SK-N-SH (cell line): ENCODE measurements at regions not wholly inside any gene's neighbourhood (a gene's known extent, or its start where the extent isn't known, plus 50 kb on each side); places are given as distances from the start of the nearest gene placed in this dataset.
"Not testable (repeated sequence)": the region's sequence is repeated elsewhere in the genome, so short reads cannot be mapped to it uniquely, and the experiment has no call there.

ENCODE experiments used
- CTCF ChIA-PET: fragments of 300-600, 350-600 bp; formaldehyde crosslinking; extraction: SDS; loops from one replicate; lab custom pipeline; 2021; lab: Yijun Ruan, JAX
- POLR2A ChIA-PET: fragments of 350-600 bp; sonication (Branson Sonifier 250); formaldehyde crosslinking; extraction: SDS; loops from one replicate; lab custom pipeline; 2020; ENCODE audit warnings: antibody characterized with exemption, inconsistent platforms; lab: Yijun Ruan, JAX
- DNase-seq: peaks from one replicate; pipeline ENCODE4 v3.0.0; 2012
- H2AFZ ChIP-seq: fragments of 200-600 bp; sonication (generic); 2 replicates; pipeline ENCODE4 v1.8.1; 2016; ENCODE audit warnings: antibody characterized with exemption, mild to moderate bottlenecking, low read depth
- H3F3A ChIP-seq: fragments of 200-600 bp; sonication (generic); replicated peaks from 2 replicates; pipeline ENCODE3; 2016; ENCODE audit warnings: antibody characterized with exemption, mild to moderate bottlenecking; ENCODE audit not compliant: insufficient read depth
- H3K27ac ChIP-seq, 2 experiments: fragments of 200-500 bp in 1 of 2; fragments of 200-600 bp in 1 of 2; sonication (Bioruptor generic) in 1 of 2; sonication (generic), shearing (Covaris generic) in 1 of 2; 2 replicates each; pipeline versions ENCODE4 v1.5.1 to v1.6.1; 2014 to 2016; ENCODE audit warnings: low read depth in 2 of 2, inconsistent platforms in 1 of 2, low read length in 1 of 2, mild to moderate bottlenecking in 1 of 2, mixed read lengths in 1 of 2
- H3K27me3 ChIP-seq: fragments of 200-600 bp; sonication (generic), shearing (Covaris generic); 2 replicates; pipeline ENCODE4 v1.6.1; 2016; ENCODE audit warnings: mixed run types; ENCODE audit not compliant: insufficient read depth
- H3K36me3 ChIP-seq, 2 experiments: fragments of 200-500 bp in 1 of 2; fragments of 200-600 bp in 1 of 2; sonication (Bioruptor generic) in 1 of 2; sonication (generic) in 1 of 2; replicated peaks in 1 of 2; 2 replicates each; pipeline versions ENCODE3 to v1.5.1; 2014 to 2016; ENCODE audit warnings: low read length in 1 of 2, mild to moderate bottlenecking in 1 of 2; ENCODE audit not compliant: insufficient read depth in 2 of 2, control insufficient read depth in 1 of 2
- H3K4me1 ChIP-seq, 2 experiments: fragments of 200-500 bp in 1 of 2; fragments of 200-600 bp in 1 of 2; sonication (Bioruptor generic) in 1 of 2; sonication (generic), shearing (Covaris generic) in 1 of 2; 2 replicates each; pipeline versions ENCODE4 v1.5.1 to v1.6.1; 2014 to 2016; ENCODE audit warnings: low read depth in 1 of 2, low read length in 1 of 2, mixed run types in 1 of 2; ENCODE audit not compliant: insufficient read depth in 2 of 2, control insufficient read depth in 1 of 2
- H3K4me2 ChIP-seq: fragments of 200-600 bp; sonication (generic), shearing (Covaris generic); 2 replicates; pipeline ENCODE4 v1.6.1; 2017; ENCODE audit warnings: mixed run types
- H3K4me3 ChIP-seq, 2 experiments: fragments of 200-500 bp in 1 of 2; fragments of 200-600 bp in 1 of 2; sonication (Bioruptor generic) in 1 of 2; sonication (generic), shearing (Covaris generic) in 1 of 2; 2 replicates each; pipeline versions ENCODE4 v1.5.1 to v1.8.1; 2014 to 2016; ENCODE audit warnings: low read depth in 2 of 2, inconsistent platforms in 1 of 2, low read length in 1 of 2, mild to moderate bottlenecking in 1 of 2, mixed read lengths in 1 of 2, moderate library complexity in 1 of 2
- H3K79me2 ChIP-seq: fragments of 200-600 bp; sonication (generic); 2 replicates; pipeline ENCODE4 v1.8.1; 2017; ENCODE audit warnings: mild to moderate bottlenecking; ENCODE audit not compliant: insufficient read depth
- H3K9ac ChIP-seq: fragments of 200-600 bp; sonication (generic); 2 replicates; pipeline ENCODE4 v1.6.1; 2017; ENCODE audit warnings: mixed run types
- H3K9me2 ChIP-seq: fragments of 200-600 bp; sonication (generic); 2 replicates; pipeline ENCODE4 v1.6.1; 2017; ENCODE audit warnings: mixed run types
- H3K9me3 ChIP-seq: fragments of 200-600 bp; sonication (generic); 2 replicates; pipeline ENCODE4 v1.6.1; 2017; ENCODE audit warnings: mixed run types, mild to moderate bottlenecking, moderate library complexity
- H4K20me1 ChIP-seq: fragments of 200-600 bp; sonication (generic); 2 replicates; pipeline ENCODE4 v1.6.1; 2017; ENCODE audit warnings: mild to moderate bottlenecking, mixed run types; ENCODE audit not compliant: insufficient read depth
- EP300 ChIP-seq, 2 experiments: IDR thresholded peaks; 2 replicates each; pipeline versions ENCODE4 v1.4.0 to v1.6.1; 2012; ENCODE audit warnings: borderline replicate concordance in 1 of 2, low read depth in 1 of 2, low read length in 1 of 2
- EZH2phosphoT487 ChIP-seq: fragments of 200-600 bp; sonication (generic); IDR thresholded peaks from 2 replicates; pipeline ENCODE4 v1.6.1; 2017; ENCODE audit warnings: low read depth, mixed run types, mild to moderate bottlenecking, antibody characterized with exemption, moderate library complexity, borderline replicate concordance
- FOSL2 ChIP-seq: IDR thresholded peaks from 2 replicates; pipeline ENCODE4 v1.4.0; 2012; ENCODE audit warnings: low read depth, mild to moderate bottlenecking, moderate library complexity, borderline replicate concordance
- JUND ChIP-seq: IDR thresholded peaks from 2 replicates; pipeline ENCODE4 v1.4.0; 2012
- MXI1 ChIP-seq: IDR thresholded peaks from 2 replicates; pipeline ENCODE4 v1.6.1; 2012; ENCODE audit warnings: mild to moderate bottlenecking, low read depth, low read length, improper control_type of control experiment
- RCOR1 ChIP-seq: fragments of 150-350 bp; IDR thresholded peaks from 2 replicates; pipeline ENCODE4 v1.6.1; 2017; ENCODE audit warnings: antibody characterized with exemption, low read length
- RFX5 ChIP-seq: IDR thresholded peaks from 2 replicates; pipeline ENCODE4 v1.6.1; 2012; ENCODE audit warnings: mild to moderate bottlenecking, improper control_type of control experiment, low read length
- RXRA ChIP-seq: IDR thresholded peaks from 2 replicates; pipeline ENCODE4 v1.4.0; 2012; ENCODE audit warnings: low read depth, mild to moderate bottlenecking, borderline replicate concordance
- TAF1 ChIP-seq: IDR thresholded peaks from 2 replicates; pipeline ENCODE4 v1.6.1; 2012; ENCODE audit warnings: low read depth, mild to moderate bottlenecking, low read length, moderate library complexity, borderline replicate concordance
- TCF12 ChIP-seq: IDR thresholded peaks from 2 replicates; pipeline ENCODE4 v1.4.0; 2012
- YY1 ChIP-seq: IDR thresholded peaks from 2 replicates; pipeline ENCODE4 v1.4.0; 2012; ENCODE audit warnings: low read depth, mild to moderate bottlenecking
- WGBS: methylation state at CpG from one replicate; pipeline ENCODE4 v1.1.6; 2017; ENCODE audit warnings: low lambda C conversion rate; 5-methylcytosine and 5-hydroxymethylcytosine counted together
- TF ChIP-seq, protein P1 (sequence below): IDR thresholded peaks from 2 replicates; pipeline ENCODE4 v1.6.1; 2012; ENCODE audit warnings: mild to moderate bottlenecking, low read depth, low read length, moderate library complexity
- TF ChIP-seq, protein P2 (sequence below): IDR thresholded peaks from 2 replicates; pipeline ENCODE4; 2012
- TF ChIP-seq, protein P3 (sequence below): IDR thresholded peaks from 2 replicates; pipeline ENCODE4 v1.4.0; 2012; ENCODE audit warnings: low read depth, borderline replicate concordance

DNA sequence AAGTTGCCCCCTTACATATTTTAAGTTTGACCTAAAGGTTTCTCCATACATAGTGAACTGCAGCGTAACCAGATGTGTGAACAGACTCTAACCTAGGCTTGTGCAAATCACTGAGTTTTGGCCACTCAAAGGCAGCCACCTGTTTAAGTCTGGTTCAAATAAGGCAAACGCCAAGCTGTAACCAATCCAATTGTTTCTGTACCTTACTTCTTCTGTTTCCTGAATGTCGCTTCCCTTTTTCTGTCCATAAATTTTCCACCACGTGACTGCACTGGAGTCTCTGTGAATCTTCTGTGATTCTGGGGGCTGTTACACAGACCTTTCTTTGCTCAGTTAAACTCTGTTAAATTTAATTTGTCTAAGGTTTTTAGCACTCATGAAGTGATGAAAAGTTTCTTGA, 618.8 kb downstream of the GLUD2 start (continued):
- TF ChIP-seq, protein P1, sequence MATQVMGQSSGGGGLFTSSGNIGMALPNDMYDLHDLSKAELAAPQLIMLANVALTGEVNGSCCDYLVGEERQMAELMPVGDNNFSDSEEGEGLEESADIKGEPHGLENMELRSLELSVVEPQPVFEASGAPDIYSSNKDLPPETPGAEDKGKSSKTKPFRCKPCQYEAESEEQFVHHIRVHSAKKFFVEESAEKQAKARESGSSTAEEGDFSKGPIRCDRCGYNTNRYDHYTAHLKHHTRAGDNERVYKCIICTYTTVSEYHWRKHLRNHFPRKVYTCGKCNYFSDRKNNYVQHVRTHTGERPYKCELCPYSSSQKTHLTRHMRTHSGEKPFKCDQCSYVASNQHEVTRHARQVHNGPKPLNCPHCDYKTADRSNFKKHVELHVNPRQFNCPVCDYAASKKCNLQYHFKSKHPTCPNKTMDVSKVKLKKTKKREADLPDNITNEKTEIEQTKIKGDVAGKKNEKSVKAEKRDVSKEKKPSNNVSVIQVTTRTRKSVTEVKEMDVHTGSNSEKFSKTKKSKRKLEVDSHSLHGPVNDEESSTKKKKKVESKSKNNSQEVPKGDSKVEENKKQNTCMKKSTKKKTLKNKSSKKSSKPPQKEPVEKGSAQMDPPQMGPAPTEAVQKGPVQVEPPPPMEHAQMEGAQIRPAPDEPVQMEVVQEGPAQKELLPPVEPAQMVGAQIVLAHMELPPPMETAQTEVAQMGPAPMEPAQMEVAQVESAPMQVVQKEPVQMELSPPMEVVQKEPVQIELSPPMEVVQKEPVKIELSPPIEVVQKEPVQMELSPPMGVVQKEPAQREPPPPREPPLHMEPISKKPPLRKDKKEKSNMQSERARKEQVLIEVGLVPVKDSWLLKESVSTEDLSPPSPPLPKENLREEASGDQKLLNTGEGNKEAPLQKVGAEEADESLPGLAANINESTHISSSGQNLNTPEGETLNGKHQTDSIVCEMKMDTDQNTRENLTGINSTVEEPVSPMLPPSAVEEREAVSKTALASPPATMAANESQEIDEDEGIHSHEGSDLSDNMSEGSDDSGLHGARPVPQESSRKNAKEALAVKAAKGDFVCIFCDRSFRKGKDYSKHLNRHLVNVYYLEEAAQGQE: no peak
- TF ChIP-seq TCF12 (no peak), TAF1 (no peak), YY1 (no peak)

DNA sequence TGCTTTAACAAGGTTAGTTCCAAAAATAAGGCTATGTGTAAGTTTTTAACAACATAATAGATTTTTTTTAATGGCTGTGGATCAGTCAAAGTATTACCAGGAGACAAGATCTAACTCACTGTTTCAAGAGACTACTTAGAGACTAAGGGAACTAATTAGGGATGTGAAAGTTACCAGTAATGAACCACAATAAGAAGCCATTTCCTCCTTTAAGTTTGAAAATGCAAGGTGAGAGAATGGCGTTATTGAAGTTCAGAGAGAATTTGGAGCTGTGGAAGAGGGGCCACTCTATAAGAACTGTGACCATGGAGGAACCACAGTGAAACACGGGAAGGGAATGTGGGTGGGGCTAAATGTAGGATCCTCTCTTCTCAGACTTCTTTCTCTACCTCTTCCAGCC, 624.2 kb downstream of the GLUD2 start:
- H3K4me3 ChIP-seq: no peak overlapping the region
- no peak overlapping the region for H3K9ac ChIP-seq
- no peaks in the 10 kb centered on the region for H3K9me3 ChIP-seq
- WGBS: 0% methylated on average over 2 of the region's 2 CpGs
- no peak overlapping the region for H3K4me2 ChIP-seq
- H3K27ac ChIP-seq: no peak overlapping the region
- no peak overlapping the region; the same call in 1 of the 2 replicates for H2AFZ ChIP-seq
- no peaks in the 10 kb centered on the region for H3K79me2 ChIP-seq
- no peaks in the 10 kb centered on the region for H3K36me3 ChIP-seq
- ChIA-PET POLR2A (no interaction called here), CTCF (no interaction called here)
- no peak for TF ChIP-seq RXRA
- no peak for TF ChIP-seq TCF12
- TF ChIP-seq EZH2phosphoT487: no peak
- no peaks in the 10 kb centered on the region for H3K9me2 ChIP-seq
- no peaks in the 10 kb centered on the region for H3K27me3 ChIP-seq
- no peaks in the 10 kb centered on the region for H3K4me1 ChIP-seq
- no peak for DNase-seq
- no peaks in the 10 kb centered on the region for H3F3A ChIP-seq
- H4K20me1 ChIP-seq: no peaks in the 10 kb centered on the region

DNA sequence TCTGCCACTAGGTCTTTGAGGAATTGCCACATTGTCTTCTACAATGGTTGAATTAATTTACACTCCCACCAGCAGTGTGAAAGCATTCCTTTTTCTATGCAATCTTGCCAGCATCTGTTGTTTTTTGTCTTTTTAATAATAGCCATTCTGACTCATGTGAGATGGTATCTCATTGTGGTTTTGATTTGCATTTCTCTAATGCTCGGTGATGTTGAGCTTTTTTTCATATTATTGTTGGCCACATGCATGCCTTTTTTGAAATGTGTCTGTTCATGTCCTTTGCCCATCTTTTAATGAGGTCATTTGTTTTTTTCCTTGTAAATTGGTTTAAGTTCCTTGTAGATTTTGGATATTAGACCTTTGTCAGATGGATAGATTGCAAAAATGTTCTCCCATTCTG, 661.8 kb downstream of the GLUD2 start:
- H3F3A ChIP-seq, H3K4me1 ChIP-seq, H3K27ac ChIP-seq, H4K20me1 ChIP-seq, H3K9ac ChIP-seq, H3K9me2 ChIP-seq, H3K79me2 ChIP-seq, H3K9me3 ChIP-seq, H3K4me2 ChIP-seq, H2AFZ ChIP-seq, POLR2A ChIA-PET, DNase-seq, H3K36me3 ChIP-seq, H3K4me3 ChIP-seq, H3K27me3 ChIP-seq: not testable (repeated sequence)
- CTCF ChIA-PET: interaction anchor here (0.8 kb wide), 1 partner anchor 20 kb away, joined by 3 read pairs; no protein-coding TSS in a partner anchor
- 0% methylated on average over 1 of the region's 1 CpG for WGBS

DNA sequence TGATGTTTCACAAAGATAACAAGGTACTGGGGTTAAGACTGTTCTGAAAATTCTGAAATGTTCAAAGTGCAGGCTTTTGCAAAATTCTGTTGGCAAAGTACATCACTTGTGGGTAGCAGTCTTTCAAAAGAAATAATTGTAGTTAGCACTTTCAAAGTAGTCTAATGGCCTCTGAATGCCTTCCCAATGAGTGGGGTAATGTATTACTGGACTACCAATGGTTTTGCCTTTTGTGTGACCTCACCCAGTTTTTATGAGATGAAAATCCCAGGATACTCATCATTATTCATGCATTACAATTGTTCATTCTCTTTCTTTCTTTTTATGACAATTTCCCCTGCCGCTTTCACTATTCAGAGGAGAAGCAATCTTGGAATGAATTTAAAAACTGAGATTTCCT, 686.1 kb downstream of the GLUD2 start:
- Histone ChIP-seq H3K9ac (no peak overlapping the region), H3K27me3 (no peaks in the 10 kb centered on the region), H3K79me2 (no peaks in the 10 kb centered on the region), H4K20me1 (no peaks in the 10 kb centered on the region), H3F3A (no peaks in the 10 kb centered on the region), H2AFZ (no peak overlapping the region), H3K4me2 (no peak overlapping the region), H3K27ac (no peak overlapping the region), H3K9me3 (no peaks in the 10 kb centered on the region), H3K9me2 (no peaks in the 10 kb centered on the region), H3K4me1 (no peaks in the 10 kb centered on the region), H3K4me3 (no peak overlapping the region), H3K36me3 (no peaks in the 10 kb centered on the region)
- DNase-seq: no peak
- CTCF ChIA-PET: no interaction called here
- POLR2A ChIA-PET: no interaction called here
- 22% methylated on average over 1 of the region's 1 CpG for WGBS
- TF ChIP-seq RFX5: no peak
- TF ChIP-seq, protein P2, sequence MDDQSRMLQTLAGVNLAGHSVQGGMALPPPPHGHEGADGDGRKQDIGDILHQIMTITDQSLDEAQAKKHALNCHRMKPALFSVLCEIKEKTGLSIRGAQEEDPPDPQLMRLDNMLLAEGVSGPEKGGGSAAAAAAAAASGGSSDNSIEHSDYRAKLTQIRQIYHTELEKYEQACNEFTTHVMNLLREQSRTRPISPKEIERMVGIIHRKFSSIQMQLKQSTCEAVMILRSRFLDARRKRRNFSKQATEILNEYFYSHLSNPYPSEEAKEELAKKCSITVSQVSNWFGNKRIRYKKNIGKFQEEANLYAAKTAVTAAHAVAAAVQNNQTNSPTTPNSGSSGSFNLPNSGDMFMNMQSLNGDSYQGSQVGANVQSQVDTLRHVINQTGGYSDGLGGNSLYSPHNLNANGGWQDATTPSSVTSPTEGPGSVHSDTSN: no peak
- TF ChIP-seq FOSL2: no peak
- no peak for TF ChIP-seq TAF1
- TF ChIP-seq EP300 (IDR thresholded peaks at IDR 0.05; ENCODE audit: borderline replicate concordance in 1 of 2, low read depth in 1 of 2, low read length in 1 of 2): no peak
- no peak for TF ChIP-seq RCOR1
- TF ChIP-seq MXI1: no peak
- no peak for TF ChIP-seq JUND
- TF ChIP-seq, protein P3, sequence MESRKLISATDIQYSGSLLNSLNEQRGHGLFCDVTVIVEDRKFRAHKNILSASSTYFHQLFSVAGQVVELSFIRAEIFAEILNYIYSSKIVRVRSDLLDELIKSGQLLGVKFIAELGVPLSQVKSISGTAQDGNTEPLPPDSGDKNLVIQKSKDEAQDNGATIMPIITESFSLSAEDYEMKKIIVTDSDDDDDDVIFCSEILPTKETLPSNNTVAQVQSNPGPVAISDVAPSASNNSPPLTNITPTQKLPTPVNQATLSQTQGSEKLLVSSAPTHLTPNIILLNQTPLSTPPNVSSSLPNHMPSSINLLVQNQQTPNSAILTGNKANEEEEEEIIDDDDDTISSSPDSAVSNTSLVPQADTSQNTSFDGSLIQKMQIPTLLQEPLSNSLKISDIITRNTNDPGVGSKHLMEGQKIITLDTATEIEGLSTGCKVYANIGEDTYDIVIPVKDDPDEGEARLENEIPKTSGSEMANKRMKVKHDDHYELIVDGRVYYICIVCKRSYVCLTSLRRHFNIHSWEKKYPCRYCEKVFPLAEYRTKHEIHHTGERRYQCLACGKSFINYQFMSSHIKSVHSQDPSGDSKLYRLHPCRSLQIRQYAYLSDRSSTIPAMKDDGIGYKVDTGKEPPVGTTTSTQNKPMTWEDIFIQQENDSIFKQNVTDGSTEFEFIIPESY: no peak
